Neural cell (in vitro differentiated cells): ENCODE measurements at regions not wholly inside any gene's neighbourhood (a gene's known extent, or its start where the extent isn't known, plus 50 kb on each side); places are given as distances from the start of the nearest gene placed in this dataset.
"Not testable (repeated sequence)": the region's sequence is repeated elsewhere in the genome, so short reads cannot be mapped to it uniquely, and the experiment has no call there.

Source experiments
- H2AFZ ChIP-seq: fragments of 200-600, 300-800 bp; sonication (generic), shearing (Covaris generic); 2 replicates; pipeline ENCODE4 v1.6.0; 2014; ENCODE audit warnings: low read depth, mild to moderate bottlenecking, antibody characterized with exemption, low read length, moderate library complexity
- H3F3A ChIP-seq: fragments of 200-600 bp; shearing (Covaris generic); 2 replicates; pipeline ENCODE4 v1.6.1; 2016; ENCODE audit warnings: mild to moderate bottlenecking, moderate library complexity, mixed read lengths, antibody characterized with exemption, low read length; ENCODE audit not compliant: insufficient read depth, poor library complexity, severe bottlenecking
- H3K27ac ChIP-seq: fragments of 200-600, 300-800 bp; sonication (generic), shearing (Covaris generic); 2 replicates; pipeline ENCODE4 v1.5.1; 2014; ENCODE audit warnings: mild to moderate bottlenecking, low read length, moderate library complexity
- H3K27me3 ChIP-seq: fragments of 300-800, 200-600 bp; sonication (generic), shearing (Covaris generic); 2 replicates; pipeline ENCODE4 v1.6.0; 2014; ENCODE audit warnings: mild to moderate bottlenecking, low read depth, low read length, moderate library complexity; ENCODE audit not compliant: insufficient read depth
- H3K36me3 ChIP-seq: fragments of 300-800, 200-600 bp; sonication (generic), shearing (Covaris generic); 2 replicates; pipeline ENCODE4 v1.5.1; 2014; ENCODE audit warnings: mild to moderate bottlenecking, antibody characterized with exemption, low read length, moderate library complexity; ENCODE audit not compliant: insufficient read depth
- H3K4me2 ChIP-seq: fragments of 300-800, 200-600 bp; sonication (generic), shearing (Covaris generic); 2 replicates; pipeline ENCODE4 v1.6.0; 2014; ENCODE audit warnings: mild to moderate bottlenecking, low read length
- H3K4me3 ChIP-seq: fragments of 300-800, 200-600 bp; sonication (generic), shearing (Covaris generic); 2 replicates; pipeline ENCODE4 v1.5.1; 2014; ENCODE audit warnings: mild to moderate bottlenecking, low read length, moderate library complexity
- H3K79me2 ChIP-seq: fragments of 200-600 bp; shearing (Covaris generic); replicated peaks from 2 replicates; pipeline ENCODE4 v1.6.0; 2014; ENCODE audit warnings: mild to moderate bottlenecking, low read length, moderate library complexity; ENCODE audit not compliant: insufficient read depth
- H3K9ac ChIP-seq: fragments of 300-800, 200-600 bp; sonication (generic), shearing (Covaris generic); 2 replicates; pipeline ENCODE4 v1.6.1; 2016; ENCODE audit warnings: mild to moderate bottlenecking, low read length, mixed read lengths
- H3K9me2 ChIP-seq: fragments of 200-600 bp; shearing (Covaris generic); 2 replicates; pipeline ENCODE4 v1.6.1; 2016; ENCODE audit warnings: mild to moderate bottlenecking, low read length, mixed read lengths; ENCODE audit not compliant: insufficient read depth
- H3K9me3 ChIP-seq: fragments of 200-600, 300-800 bp; sonication (generic), shearing (Covaris generic); 2 replicates; pipeline ENCODE4 v1.6.1; 2016; ENCODE audit warnings: mild to moderate bottlenecking, mixed run types, low read length, moderate library complexity, mixed read lengths
- H4K20me1 ChIP-seq: fragments of 200-600 bp; shearing (Covaris generic); 2 replicates; pipeline ENCODE4 v1.6.1; 2016; ENCODE audit warnings: mild to moderate bottlenecking, mixed run types; ENCODE audit not compliant: insufficient read depth
- CTCF ChIP-seq: fragments of 450-650 bp; IDR thresholded peaks from 2 replicates; pipeline ENCODE4 v1.5.1; 2014; ENCODE audit warnings: antibody characterized with exemption, mild to moderate bottlenecking, moderate library complexity; ENCODE audit not compliant: poor library complexity, severe bottlenecking
- EP300 ChIP-seq: fragments of 450-650 bp; conservative IDR thresholded peaks from 2 replicates; pipeline ENCODE4 v1.6.1; 2014; ENCODE audit warnings: antibody characterized with exemption, mild to moderate bottlenecking, moderate library complexity; ENCODE audit not compliant: poor library complexity, severe bottlenecking
- EZH2 ChIP-seq: fragments of 200-600, 300-800 bp; shearing (Covaris generic), sonication (generic); IDR thresholded peaks from 2 replicates; pipeline ENCODE4 v1.6.1; 2014; ENCODE audit warnings: antibody characterized with exemption, low read length, borderline replicate concordance, mild to moderate bottlenecking; ENCODE audit not compliant: insufficient read depth, poor library complexity, severe bottlenecking
- MXI1 ChIP-seq: fragments of 450-650 bp; conservative IDR thresholded peaks from 2 replicates; pipeline ENCODE4 v1.6.1; 2014; ENCODE audit warnings: antibody characterized with exemption, mild to moderate bottlenecking; ENCODE audit not compliant: poor library complexity, severe bottlenecking
- POLR2AphosphoS5 ChIP-seq: IDR thresholded peaks from 2 replicates; pipeline ENCODE4 v1.6.1; 2012
- RAD21 ChIP-seq: fragments of 450-650 bp; conservative IDR thresholded peaks from 2 replicates; pipeline ENCODE4 v1.6.1; 2014; ENCODE audit warnings: antibody characterized with exemption, mild to moderate bottlenecking, moderate library complexity
- REST ChIP-seq: IDR thresholded peaks from 2 replicates; pipeline ENCODE4 v1.6.1; 2012; ENCODE audit warnings: borderline replicate concordance
- SMC3 ChIP-seq: fragments of 450-650 bp; conservative IDR thresholded peaks from 2 replicates; pipeline ENCODE4 v1.6.1; 2014; ENCODE audit warnings: antibody characterized with exemption, mild to moderate bottlenecking, moderate library complexity; ENCODE audit not compliant: poor library complexity
- TAF1 ChIP-seq: IDR thresholded peaks from 2 replicates; pipeline ENCODE4 v1.6.1; 2012; ENCODE audit warnings: low read depth

GRCh38 chr22:44566911-44567310 is 68.9 kb upstream of the RTL6 start:
- H2AFZ ChIP-seq: no peak overlapping the region
- H3K4me2 ChIP-seq: no peak overlapping the region
- H3K4me3 ChIP-seq: no peak overlapping the region
- H3K9ac ChIP-seq: no peak overlapping the region
- no peaks in the 10 kb centered on the region for H4K20me1 ChIP-seq
- H3K9me3 ChIP-seq: no peaks in the 10 kb centered on the region
- H3K9me2 ChIP-seq: no peaks in the 10 kb centered on the region
- H3F3A ChIP-seq: no peaks in the 10 kb centered on the region
- TF ChIP-seq TAF1: no peak
- TF ChIP-seq MXI1: no peak
- TF ChIP-seq EP300: no peak
- no peak for TF ChIP-seq RAD21
- no peak for TF ChIP-seq POLR2AphosphoS5
- no peak for TF ChIP-seq EZH2
- no peak for TF ChIP-seq REST
- TF ChIP-seq CTCF: no peak
- no peak for TF ChIP-seq SMC3
- no peaks in the 10 kb centered on the region for H3K27me3 ChIP-seq
- no peak overlapping the region for H3K27ac ChIP-seq
- no peaks in the 10 kb centered on the region for H3K36me3 ChIP-seq
- no peaks in the 10 kb centered on the region for H3K79me2 ChIP-seq

- not testable (repeated sequence) for H3K36me3 ChIP-seq, H3K27me3 ChIP-seq, H2AFZ ChIP-seq, H3K4me2 ChIP-seq, H3K9me3 ChIP-seq, H4K20me1 ChIP-seq, H3F3A ChIP-seq, H3K9me2 ChIP-seq, H3K27ac ChIP-seq, H3K79me2 ChIP-seq, H3K9ac ChIP-seq, H3K4me3 ChIP-seq
Measured at GRCh38 chr22:44562651-44563050, 64.6 kb upstream of the RTL6 start.

- H4K20me1 ChIP-seq: no peaks in the 10 kb centered on the region
- H3K36me3 ChIP-seq: no peaks in the 10 kb centered on the region
- H3K9ac ChIP-seq: no peak overlapping the region
- H3K79me2 ChIP-seq: no peaks in the 10 kb centered on the region
- H3F3A ChIP-seq: no peaks in the 10 kb centered on the region
- no peak overlapping the region for H2AFZ ChIP-seq
- no peaks in the 10 kb centered on the region for H3K9me2 ChIP-seq
- H3K9me3 ChIP-seq: no peaks in the 10 kb centered on the region
- no peaks in the 10 kb centered on the region for H3K27me3 ChIP-seq
- no peak overlapping the region for H3K27ac ChIP-seq
- H3K4me2 ChIP-seq: no peak overlapping the region
- H3K4me3 ChIP-seq: no peak overlapping the region
- TF ChIP-seq SMC3 (no peak), POLR2AphosphoS5 (no peak), TAF1 (no peak), MXI1 (no peak), EZH2 (no peak), RAD21 (no peak), EP300 (no peak), REST (no peak), CTCF (no peak)
Measured at GRCh38 chr22:44561139-44561840, 63.3 kb upstream of the RTL6 start.
